Brain microvascular endothelial cell (primary cell): ENCODE measurements at regions not wholly inside any gene's neighbourhood (a gene's known extent, or its start where the extent isn't known, plus 50 kb on each side); places are given as distances from the start of the nearest gene placed in this dataset.
"Not testable (repeated sequence)": the region's sequence is repeated elsewhere in the genome, so short reads cannot be mapped to it uniquely, and the experiment has no call there.

Source experiments
- DNase-seq: peaks from one replicate; pipeline ENCODE4 v3.0.0-alpha.2; 2020
- H3K27ac ChIP-seq: fragments of 250-450 bp; sonication (Bioruptor Pico); 2 replicates; pipeline ENCODE4 v1.5.1; 2020; ENCODE audit warnings: mild to moderate bottlenecking, moderate library complexity
- H3K27me3 ChIP-seq: fragments of 250-450 bp; sonication (Bioruptor Pico); replicated peaks from 2 replicates; pipeline ENCODE4 v1.5.1; 2020; ENCODE audit warnings: mild to moderate bottlenecking
- H3K36me3 ChIP-seq: fragments of 250-450 bp; sonication (Bioruptor Pico); replicated peaks from 2 replicates; pipeline ENCODE4 v1.5.1; 2020; ENCODE audit warnings: mild to moderate bottlenecking
- H3K4me3 ChIP-seq: 2 replicates; pipeline ENCODE4 v1.5.1; 2011; ENCODE audit warnings: low read depth, mild to moderate bottlenecking, control low read depth, low read length, moderate library complexity
- in situ Hi-C: cut with HindIII; loops from 2 replicates; pipeline ENCODE4 v1.10.0; 2017; ENCODE audit warnings: low sequenced_read_pairs, low pct_ligation_motif_present
- TF ChIP-seq, protein P1 (sequence below): IDR thresholded peaks from 2 replicates; pipeline ENCODE4 v1.5.1; 2011; ENCODE audit warnings: low read depth, mild to moderate bottlenecking, moderate library complexity, low read length, control low read depth, inconsistent platforms; ENCODE audit errors: missing control alignments

DNA sequence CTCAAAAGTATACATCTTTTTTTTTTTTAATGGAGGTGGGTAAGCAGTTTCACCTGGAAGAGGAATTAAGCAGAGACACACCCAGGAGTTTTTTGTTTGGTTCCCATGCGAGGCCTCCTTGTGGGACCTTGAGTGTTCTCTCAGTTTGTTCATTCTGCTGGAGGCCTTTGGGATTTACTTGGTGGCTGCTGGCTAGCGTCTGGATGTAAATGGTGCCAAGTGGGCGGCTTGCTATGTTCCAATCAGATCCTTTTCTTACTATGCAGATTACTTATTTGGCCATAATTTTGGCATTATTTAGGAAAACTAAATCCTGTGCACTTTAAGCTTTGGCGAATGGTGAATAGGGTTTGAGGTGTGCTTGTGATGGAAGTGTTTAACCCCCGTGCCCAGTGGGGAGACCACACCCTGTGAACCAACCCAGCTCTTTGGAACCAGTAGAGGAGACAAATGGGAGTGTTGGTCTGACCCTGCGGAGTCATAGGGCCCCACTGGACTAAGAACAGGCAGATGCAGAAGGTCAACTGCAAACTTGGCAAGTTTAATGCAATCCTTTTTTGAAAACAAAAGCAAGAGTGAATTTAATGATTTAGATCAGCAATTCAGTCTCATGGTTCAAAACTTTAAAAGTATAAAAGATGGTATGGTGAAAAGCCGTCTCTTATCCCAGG lies 79.4 kb downstream of the EBLN2 start:
- Histone ChIP-seq H3K27ac (no peak overlapping the region), H3K4me3 (no peak overlapping the region), H3K27me3 (no peaks in the 10 kb centered on the region), H3K36me3 (no peaks in the 10 kb centered on the region)
- DNase-seq = no peak
- TF ChIP-seq, protein P1, sequence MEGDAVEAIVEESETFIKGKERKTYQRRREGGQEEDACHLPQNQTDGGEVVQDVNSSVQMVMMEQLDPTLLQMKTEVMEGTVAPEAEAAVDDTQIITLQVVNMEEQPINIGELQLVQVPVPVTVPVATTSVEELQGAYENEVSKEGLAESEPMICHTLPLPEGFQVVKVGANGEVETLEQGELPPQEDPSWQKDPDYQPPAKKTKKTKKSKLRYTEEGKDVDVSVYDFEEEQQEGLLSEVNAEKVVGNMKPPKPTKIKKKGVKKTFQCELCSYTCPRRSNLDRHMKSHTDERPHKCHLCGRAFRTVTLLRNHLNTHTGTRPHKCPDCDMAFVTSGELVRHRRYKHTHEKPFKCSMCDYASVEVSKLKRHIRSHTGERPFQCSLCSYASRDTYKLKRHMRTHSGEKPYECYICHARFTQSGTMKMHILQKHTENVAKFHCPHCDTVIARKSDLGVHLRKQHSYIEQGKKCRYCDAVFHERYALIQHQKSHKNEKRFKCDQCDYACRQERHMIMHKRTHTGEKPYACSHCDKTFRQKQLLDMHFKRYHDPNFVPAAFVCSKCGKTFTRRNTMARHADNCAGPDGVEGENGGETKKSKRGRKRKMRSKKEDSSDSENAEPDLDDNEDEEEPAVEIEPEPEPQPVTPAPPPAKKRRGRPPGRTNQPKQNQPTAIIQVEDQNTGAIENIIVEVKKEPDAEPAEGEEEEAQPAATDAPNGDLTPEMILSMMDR = no peak
- in situ Hi-C loops = no loop called here

DNA sequence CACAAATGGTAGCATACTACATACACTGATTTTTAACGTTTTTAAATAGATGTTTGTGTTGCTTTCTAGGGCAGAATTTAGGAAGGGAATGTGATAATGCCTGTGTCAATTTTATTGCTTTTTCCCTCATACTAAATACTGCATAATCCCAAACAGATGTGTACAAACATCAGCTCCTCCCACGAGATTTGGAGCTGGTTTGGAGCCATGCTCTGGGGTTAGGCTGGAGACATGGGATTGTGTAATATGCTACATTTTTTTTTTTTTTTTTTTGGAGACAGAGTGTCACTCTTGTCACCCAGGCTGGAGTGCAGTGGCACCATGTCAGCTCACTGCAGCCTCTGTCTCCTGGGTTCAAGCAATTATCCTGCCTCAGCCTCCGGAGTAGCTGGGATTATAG lies 80.1 kb downstream of the EBLN2 start:
- in situ Hi-C loops = no loop called here
- Histone ChIP-seq H3K36me3 (no peaks in the 10 kb centered on the region), H3K27me3 (no peaks in the 10 kb centered on the region), H3K27ac (no peak overlapping the region), H3K4me3 (no peak overlapping the region)
- DNase-seq = no peak
- TF ChIP-seq, protein P1 = no peak

DNA sequence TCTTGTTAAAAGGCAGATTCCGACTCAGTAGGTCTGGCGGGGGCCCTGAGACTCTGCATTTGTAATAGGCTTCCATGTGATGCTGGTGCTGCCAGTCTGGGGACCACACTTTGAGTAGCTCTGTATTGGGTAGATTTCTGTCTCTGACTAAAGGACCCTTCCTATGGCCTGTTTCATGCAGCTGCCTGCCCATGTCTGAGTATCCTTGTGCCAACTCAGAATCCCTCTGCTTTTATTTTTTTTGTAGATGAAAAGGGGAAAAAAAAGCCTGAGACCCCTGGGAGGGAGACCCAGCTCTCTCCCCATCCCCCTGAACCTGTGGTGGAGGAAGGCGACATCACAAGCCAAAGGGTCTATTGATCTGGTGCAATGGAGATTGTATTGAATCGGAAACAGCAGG lies 81.9 kb downstream of the EBLN2 start:
- TF ChIP-seq, protein P1 = no peak
- Histone ChIP-seq H3K4me3 (no peak overlapping the region), H3K36me3 (no peaks in the 10 kb centered on the region), H3K27me3 (no peaks in the 10 kb centered on the region), H3K27ac (no peak overlapping the region)
- no peak for DNase-seq
- in situ Hi-C loops = no loop called here

DNA sequence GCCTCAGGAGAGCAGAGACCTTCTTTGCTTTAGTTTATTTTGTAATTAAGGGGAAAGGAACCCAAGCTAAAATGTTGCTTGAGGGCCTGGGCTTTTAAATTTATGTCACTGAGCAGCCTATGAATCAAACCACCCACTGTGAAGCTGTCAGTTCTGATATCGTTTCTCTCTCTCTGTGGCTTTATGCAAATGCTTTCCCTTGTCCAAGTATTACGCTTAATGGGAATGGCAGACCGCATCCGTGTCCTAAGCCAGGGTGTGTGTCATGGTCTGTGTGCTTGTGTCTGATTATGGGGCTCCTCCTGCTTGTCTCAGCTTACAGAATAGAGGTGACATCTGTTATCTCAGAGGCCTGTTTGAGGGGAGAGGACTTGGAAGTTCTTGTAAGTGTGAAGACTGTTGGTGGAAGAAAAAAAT lies 82.4 kb downstream of the EBLN2 start:
- in situ Hi-C loops = no loop called here
- Histone ChIP-seq H3K27ac (no peak overlapping the region), H3K27me3 (no peaks in the 10 kb centered on the region), H3K4me3 (no peak overlapping the region), H3K36me3 (no peaks in the 10 kb centered on the region)
- no peak for DNase-seq
- TF ChIP-seq, protein P1 = no peak

DNA sequence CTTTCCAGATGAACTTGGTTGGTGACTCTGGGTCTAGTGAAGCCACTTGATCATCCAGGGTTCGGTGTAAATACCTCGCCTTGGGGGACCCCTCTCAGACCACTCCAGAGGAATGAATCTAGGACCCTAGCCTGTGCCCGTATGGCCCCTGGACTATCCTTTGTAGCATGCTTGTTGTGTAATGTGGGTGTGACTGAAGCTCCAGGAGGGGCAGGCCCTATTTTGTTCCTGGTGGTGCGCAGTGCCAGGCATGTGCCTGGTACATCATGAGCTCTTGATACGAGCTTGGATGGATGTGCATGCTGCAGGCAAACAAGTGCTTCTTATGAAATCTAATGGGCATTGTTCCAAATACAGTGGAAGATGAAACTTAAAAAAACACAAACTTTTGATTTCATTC lies 82.8 kb downstream of the EBLN2 start:
- in situ Hi-C loops = no loop called here
- TF ChIP-seq, protein P1 = no peak
- no peaks in the 10 kb centered on the region for H3K27me3 ChIP-seq
- no peak overlapping the region for H3K27ac ChIP-seq
- no peak overlapping the region for H3K4me3 ChIP-seq
- no peaks in the 10 kb centered on the region for H3K36me3 ChIP-seq
- DNase-seq = no peak

DNA sequence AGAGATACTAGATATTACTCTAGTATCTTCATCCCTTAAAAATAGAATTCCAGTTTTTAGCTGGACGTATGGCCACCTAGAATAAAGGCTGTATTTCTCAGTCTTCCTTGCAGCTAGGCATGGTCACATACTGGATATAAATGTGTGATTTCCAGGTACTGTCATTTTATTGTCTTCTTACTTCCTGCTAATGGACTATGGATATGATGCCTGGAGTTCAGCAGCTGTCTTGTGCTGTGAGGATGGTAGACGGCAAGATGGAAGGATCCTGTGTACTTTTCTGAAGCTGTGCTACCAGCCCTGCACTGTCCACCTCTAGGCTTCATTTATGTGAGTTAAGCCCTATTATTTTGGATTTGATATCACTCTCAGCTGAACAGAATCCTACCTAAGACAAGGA lies 83.4 kb downstream of the EBLN2 start:
- DNase-seq = no peak
- in situ Hi-C loops = no loop called here
- Histone ChIP-seq H3K4me3 (no peak overlapping the region), H3K36me3 (no peaks in the 10 kb centered on the region), H3K27me3 (no peaks in the 10 kb centered on the region), H3K27ac (no peak overlapping the region)
- TF ChIP-seq, protein P1 = no peak

DNA sequence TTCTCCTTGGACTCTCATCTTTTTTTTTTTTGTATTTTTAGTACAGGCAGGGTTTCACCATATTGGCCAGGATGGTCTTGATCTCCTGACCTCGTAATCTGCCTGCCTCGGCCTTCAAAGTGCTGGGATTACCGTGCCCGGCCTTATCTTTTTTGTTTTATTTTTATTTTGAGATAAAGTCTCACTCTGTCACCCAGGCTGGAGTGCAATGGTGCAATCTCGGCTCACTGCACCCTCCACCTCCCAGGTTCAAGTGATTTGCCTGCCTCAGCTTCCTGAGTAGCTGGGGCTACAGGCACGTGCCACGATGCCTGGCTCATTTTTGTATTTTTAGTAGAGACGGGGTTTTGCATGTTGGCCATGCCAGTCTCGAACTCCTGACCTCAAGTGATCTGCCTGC lies 86.0 kb downstream of the EBLN2 start:
- in situ Hi-C loops, H3K27me3 ChIP-seq: not testable (repeated sequence)

More for the DNA sequence above, 86.0 kb downstream of the EBLN2 start:
- H3K27ac ChIP-seq, DNase-seq, H3K4me3 ChIP-seq, H3K36me3 ChIP-seq: not testable (repeated sequence)
